Stimulated activated CD4-positive, alpha-beta T cell treated with anti-CD3 and anti-CD28 coated beads, TNF-alpha, amount 100 ng/mL, for 4 hours (primary cell): ENCODE measurements at regions not wholly inside any gene's neighbourhood (a gene's known extent, or its start where the extent isn't known, plus 50 kb on each side); places are given as distances from the start of the nearest gene placed in this dataset.
"Not testable (repeated sequence)": the region's sequence is repeated elsewhere in the genome, so short reads cannot be mapped to it uniquely, and the experiment has no call there.

Source experiments
- DNase-seq, 3 experiments: peaks; one replicate each; pipeline ENCODE4 v3.0.0-alpha.2; 2020; ENCODE audit warnings: low read depth in 3 of 3

- DNase-seq: not testable (repeated sequence)
Measured at GRCh38 chr16:29145086-29145485, 160.2 kb downstream of the LAT start.

GRCh38 chr16:29144669-29145062 lies 159.8 kb downstream of the LAT start:
- not testable (repeated sequence) for DNase-seq

- not testable (repeated sequence) for DNase-seq
Measured at GRCh38 chr16:29143739-29144668, 159.2 kb downstream of the LAT start.

GRCh38 chr16:29142506-29142905 lies 157.7 kb downstream of the LAT start:
- not testable (repeated sequence) for DNase-seq

- DNase-seq: no peak
Measured at GRCh38 chr16:29141586-29142324, 156.9 kb downstream of the LAT start.

- DNase-seq: not testable (repeated sequence)
Measured at GRCh38 chr16:29141121-29141520, 156.3 kb downstream of the LAT start.

- not testable (repeated sequence) for DNase-seq
Measured at GRCh38 chr16:29139901-29140855, 155.3 kb downstream of the LAT start.

GRCh38 chr16:29139261-29139802 lies 154.5 kb downstream of the LAT start:
- no peak for DNase-seq

GRCh38 chr16:29138698-29139097 lies 153.8 kb downstream of the LAT start:
- DNase-seq: not testable (repeated sequence)

GRCh38 chr16:29137894-29138662 lies 153.2 kb downstream of the LAT start:
- not testable (repeated sequence) for DNase-seq

GRCh38 chr16:29137461-29137860 lies 152.6 kb downstream of the LAT start:
- not testable (repeated sequence) for DNase-seq

GRCh38 chr16:29136916-29137315 lies 152.1 kb downstream of the LAT start:
- not testable (repeated sequence) for DNase-seq

- DNase-seq: not testable (repeated sequence)
Measured at GRCh38 chr16:29136046-29136696, 151.3 kb downstream of the LAT start.

- DNase-seq: not testable (repeated sequence)
Measured at GRCh38 chr16:29135098-29135497, 150.2 kb downstream of the LAT start.

GRCh38 chr16:29133681-29134430 lies 149.0 kb downstream of the LAT start:
- DNase-seq: not testable (repeated sequence)

GRCh38 chr16:29132869-29133268 lies 148.0 kb downstream of the LAT start:
- DNase-seq: not testable (repeated sequence)

GRCh38 chr16:29132444-29132843 lies 147.6 kb downstream of the LAT start:
- DNase-seq: not testable (repeated sequence)

GRCh38 chr16:29130901-29131851 lies 146.3 kb downstream of the LAT start:
- not testable (repeated sequence) for DNase-seq
